H9 (cell line): ENCODE measurements at regions not wholly inside any gene's neighbourhood (a gene's known extent, or its start where the extent isn't known, plus 50 kb on each side); places are given as distances from the start of the nearest gene placed in this dataset.

Source experiments
- DNase-seq: peaks from one replicate; pipeline ENCODE4 v3.0.0-alpha.2; 2017
- H2AFZ ChIP-seq: one replicate; pipeline ENCODE4 v1.6.1; 2013; ENCODE audit warnings: mild to moderate bottlenecking, low read length, control low read depth, moderate library complexity
- H2AK5ac ChIP-seq: 2 replicates; pipeline ENCODE4 v1.6.1; 2013; ENCODE audit warnings: low read length, control low read depth, mixed read lengths; ENCODE audit not compliant: insufficient read length
- H2BK120ac ChIP-seq: one replicate; pipeline ENCODE4 v1.6.1; 2013; ENCODE audit warnings: low read depth, mild to moderate bottlenecking, low read length, control low read depth, inconsistent platforms; ENCODE audit not compliant: poor library complexity, severe bottlenecking
- H2BK12ac ChIP-seq: 2 replicates; pipeline ENCODE4 v1.6.1; 2013; ENCODE audit warnings: low read length, control low read depth, mixed read lengths, low read depth; ENCODE audit not compliant: insufficient read length
- H2BK15ac ChIP-seq: 2 replicates; pipeline ENCODE4 v1.6.1; 2013; ENCODE audit warnings: low read depth, low read length, control low read depth
- H2BK20ac ChIP-seq: one replicate; pipeline ENCODE4 v1.6.1; 2013; ENCODE audit warnings: low read depth, mild to moderate bottlenecking, low read length, control low read depth, inconsistent platforms; ENCODE audit not compliant: poor library complexity, severe bottlenecking
- H2BK5ac ChIP-seq: 2 replicates; pipeline ENCODE4 v1.6.1; 2013; ENCODE audit warnings: low read length, control low read depth, mixed read lengths; ENCODE audit not compliant: insufficient read length
- H3K14ac ChIP-seq: 2 replicates; pipeline ENCODE4 v1.6.1; 2013; ENCODE audit warnings: low read length, control low read depth; ENCODE audit not compliant: insufficient read depth
- H3K18ac ChIP-seq: 2 replicates; pipeline ENCODE4 v1.6.1; 2013; ENCODE audit warnings: low read depth, mild to moderate bottlenecking, mixed read lengths, low read length, control low read depth; ENCODE audit not compliant: insufficient read length
- H3K23ac ChIP-seq: 2 replicates; pipeline ENCODE4 v1.6.1; 2013; ENCODE audit warnings: low read length, control low read depth, mixed read lengths, low read depth; ENCODE audit not compliant: insufficient read length
- H3K23me2 ChIP-seq: 2 replicates; pipeline ENCODE4 v1.6.1; 2013; ENCODE audit warnings: low read depth, mild to moderate bottlenecking, mixed read lengths, low read length, control low read depth; ENCODE audit not compliant: insufficient read length, poor library complexity, severe bottlenecking
- H3K27ac ChIP-seq: 2 replicates; pipeline ENCODE4 v1.5.1; 2013; ENCODE audit warnings: low read length, control low read depth, mixed read lengths, low read depth; ENCODE audit not compliant: insufficient read length
- H3K27me3 ChIP-seq: 2 replicates; pipeline ENCODE4 v1.6.1; 2013; ENCODE audit warnings: low read length, control low read depth, inconsistent platforms; ENCODE audit not compliant: insufficient read depth
- H3K4ac ChIP-seq: 2 replicates; pipeline ENCODE4 v1.6.1; 2013; ENCODE audit warnings: low read depth, mild to moderate bottlenecking, control low read depth, inconsistent platforms, low read length, moderate library complexity
- H3K4me1 ChIP-seq: 2 replicates; pipeline ENCODE4 v1.6.1; 2013; ENCODE audit warnings: low read length, control low read depth, inconsistent platforms; ENCODE audit not compliant: insufficient read depth
- H3K4me2 ChIP-seq: 2 replicates; pipeline ENCODE4 v1.6.1; 2013; ENCODE audit warnings: low read length, control low read depth, mixed read lengths; ENCODE audit not compliant: insufficient read length, insufficient read depth
- H3K56ac ChIP-seq: 2 replicates; pipeline ENCODE4 v1.6.1; 2013; ENCODE audit warnings: low read depth, mild to moderate bottlenecking, mixed read lengths, low read length, control low read depth; ENCODE audit not compliant: insufficient read length
- H3K79me1 ChIP-seq: 2 replicates; pipeline ENCODE4 v1.6.1; 2013; ENCODE audit warnings: low read depth, mild to moderate bottlenecking, moderate library complexity, low read length, control low read depth, inconsistent platforms; ENCODE audit not compliant: insufficient read depth, poor library complexity, severe bottlenecking
- H3K79me2 ChIP-seq: 2 replicates; pipeline ENCODE4 v1.6.1; 2013; ENCODE audit warnings: low read length, control low read depth, inconsistent platforms; ENCODE audit not compliant: insufficient read depth
- H3K9ac ChIP-seq: 2 replicates; pipeline ENCODE4 v1.6.1; 2013; ENCODE audit warnings: low read length, control low read depth, mixed read lengths; ENCODE audit not compliant: insufficient read length; ENCODE audit errors: extremely low read depth
- H3K9me3 ChIP-seq: one replicate; pipeline ENCODE4 v1.6.1; 2013; ENCODE audit warnings: low read depth, low read length, inconsistent platforms; ENCODE audit not compliant: control insufficient read depth
- H3T11ph ChIP-seq: one replicate; pipeline ENCODE4 v1.6.1; 2013; ENCODE audit warnings: mild to moderate bottlenecking, low read length, control low read depth, inconsistent platforms
- H4K20me1 ChIP-seq: one replicate; pipeline ENCODE4 v1.6.1; 2013; ENCODE audit not compliant: control insufficient read depth, insufficient read length, insufficient read depth
- H4K5ac ChIP-seq: 2 replicates; pipeline ENCODE4 v1.6.1; 2013; ENCODE audit warnings: low read depth, mild to moderate bottlenecking, mixed read lengths, low read length, control low read depth; ENCODE audit not compliant: insufficient read length
- H4K8ac ChIP-seq: replicated peaks from 2 replicates; pipeline ENCODE4 v1.6.1; 2013; ENCODE audit warnings: low read length, control low read depth, mixed read lengths, low read depth; ENCODE audit not compliant: insufficient read length
- H4K91ac ChIP-seq: 2 replicates; pipeline ENCODE4 v1.6.1; 2013; ENCODE audit warnings: low read depth, mild to moderate bottlenecking, moderate library complexity, mixed read lengths, low read length, control low read depth; ENCODE audit not compliant: insufficient read length
- H3K27ac Mint-ChIP-seq, 3 experiments: 2 replicates in 2 of 3; 3 replicates in 1 of 3; pipeline ENCODE4 v1.8.0; 2020 to 2021; ENCODE audit warnings: mixed read lengths in 3 of 3, mild to moderate bottlenecking in 1 of 3, moderate library complexity in 1 of 3
- H3K27me3 Mint-ChIP-seq: 2 replicates; pipeline ENCODE4 v1.8.0; 2021; ENCODE audit warnings: low read depth, mild to moderate bottlenecking, moderate library complexity, mixed read lengths
- H3K36me3 Mint-ChIP-seq, 3 experiments: 2 replicates in 2 of 3; 3 replicates in 1 of 3; pipeline ENCODE4 v1.8.0; 2020 to 2021; ENCODE audit warnings: low read depth in 3 of 3, mixed read lengths in 3 of 3; ENCODE audit not compliant: insufficient read depth in 1 of 3
- H3K4me1 Mint-ChIP-seq, 2 experiments: 2 replicates each; pipeline ENCODE4 v1.8.0; 2020; ENCODE audit warnings: mixed read lengths in 2 of 2
- H3K4me3 Mint-ChIP-seq, 2 experiments: 2 replicates in 1 of 2; 3 replicates in 1 of 2; pipeline ENCODE4 v1.8.0; 2020 to 2021; ENCODE audit warnings: mild to moderate bottlenecking in 2 of 2, mixed read lengths in 2 of 2, moderate library complexity in 1 of 2
- H3K9me3 Mint-ChIP-seq, 2 experiments: 2 replicates in 1 of 2; 3 replicates in 1 of 2; pipeline ENCODE4 v1.8.0; 2020; ENCODE audit warnings: mild to moderate bottlenecking in 2 of 2, mixed read lengths in 2 of 2, moderate library complexity in 1 of 2
- WGBS: extraction: QIAGEN DNeasy Blood & Tissue Kit; methylation state at CpG from one replicate; pipeline ENCODE4 v1.1.7; 2013; ENCODE audit warnings: missing lambda C conversion rate, low lambda C conversion rate, mixed read lengths; ENCODE audit not compliant: insufficient read length; ENCODE audit errors: extremely low coverage; 5-methylcytosine and 5-hydroxymethylcytosine counted together
- TF ChIP-seq, protein P1 (sequence below): fragments of 200-600 bp; sonication (generic); conservative IDR thresholded peaks from 3 replicates; pipeline ENCODE4 v1.8.0; 2021; ENCODE audit warnings: antibody characterized with exemption, mild to moderate bottlenecking

- no peak overlapping the region for H3T11ph ChIP-seq
- H3K14ac ChIP-seq: 0 out of 2 replicates have a peak overlapping the region, but pooled peaks have one; percentile 44
- H3K23ac ChIP-seq: no peak overlapping the region
- no peak overlapping the region for H3K9ac ChIP-seq
- H3K27me3 ChIP-seq: no peaks in the 10 kb centered on the region
- H3K56ac ChIP-seq: no peak overlapping the region
- H4K91ac ChIP-seq: no peak overlapping the region
- Mint-ChIP-seq H3K4me3 (no peak overlapping the region; a peak in 1 of 5 replicates), H3K4me1 (peaks cover 8 to 16% of the 10 kb centered on the region in 2 experiments), H3K9me3 (no peaks in the 10 kb centered on the region; a peak in 1 of 5 replicates), H3K27ac (peak overlapping the region in 1 of 3 experiments; percentile 24; a peak in 1 of 7 replicates), H3K36me3 (no peaks in the 10 kb centered on the region; a peak in 2 of 7 replicates), H3K27me3 (no peaks in the 10 kb centered on the region; the same call in 1 of the 2 replicates)
- no peak overlapping the region for H2BK12ac ChIP-seq
- no peak overlapping the region for H2AK5ac ChIP-seq
- no peak overlapping the region for H4K5ac ChIP-seq
- no peak overlapping the region for H3K18ac ChIP-seq
- H3K23me2 ChIP-seq: no peaks in the 10 kb centered on the region
- no peak for DNase-seq
- H2BK5ac ChIP-seq: no peak overlapping the region
- no CpG with 5 or more reads among the region's 5 CpGs for WGBS
- H4K8ac ChIP-seq: no peak overlapping the region
- H3K79me2 ChIP-seq: no peaks in the 10 kb centered on the region
- H3K4me1 ChIP-seq: no peaks in the 10 kb centered on the region; the same call in 1 of the 2 replicates
- no peak overlapping the region for H3K4ac ChIP-seq
- no peak overlapping the region for H3K4me2 ChIP-seq
- H2BK120ac ChIP-seq: no peak overlapping the region
- H4K20me1 ChIP-seq: no peaks in the 10 kb centered on the region
- H3K9me3 ChIP-seq: no peaks in the 10 kb centered on the region
- no peak overlapping the region for H2BK15ac ChIP-seq
- H3K27ac ChIP-seq: no peak overlapping the region
- TF ChIP-seq, protein P1, sequence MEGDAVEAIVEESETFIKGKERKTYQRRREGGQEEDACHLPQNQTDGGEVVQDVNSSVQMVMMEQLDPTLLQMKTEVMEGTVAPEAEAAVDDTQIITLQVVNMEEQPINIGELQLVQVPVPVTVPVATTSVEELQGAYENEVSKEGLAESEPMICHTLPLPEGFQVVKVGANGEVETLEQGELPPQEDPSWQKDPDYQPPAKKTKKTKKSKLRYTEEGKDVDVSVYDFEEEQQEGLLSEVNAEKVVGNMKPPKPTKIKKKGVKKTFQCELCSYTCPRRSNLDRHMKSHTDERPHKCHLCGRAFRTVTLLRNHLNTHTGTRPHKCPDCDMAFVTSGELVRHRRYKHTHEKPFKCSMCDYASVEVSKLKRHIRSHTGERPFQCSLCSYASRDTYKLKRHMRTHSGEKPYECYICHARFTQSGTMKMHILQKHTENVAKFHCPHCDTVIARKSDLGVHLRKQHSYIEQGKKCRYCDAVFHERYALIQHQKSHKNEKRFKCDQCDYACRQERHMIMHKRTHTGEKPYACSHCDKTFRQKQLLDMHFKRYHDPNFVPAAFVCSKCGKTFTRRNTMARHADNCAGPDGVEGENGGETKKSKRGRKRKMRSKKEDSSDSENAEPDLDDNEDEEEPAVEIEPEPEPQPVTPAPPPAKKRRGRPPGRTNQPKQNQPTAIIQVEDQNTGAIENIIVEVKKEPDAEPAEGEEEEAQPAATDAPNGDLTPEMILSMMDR: no peak
- peak overlapping the region; percentile 59 for H2AFZ ChIP-seq
- H2BK20ac ChIP-seq: no peak overlapping the region
- no peaks in the 10 kb centered on the region for H3K79me1 ChIP-seq
Measured at GRCh38 chr1:198937231-198938031, 298.6 kb downstream of the PTPRC start.
